IgD-negative memory B cell (primary cell): ENCODE measurements at regions not wholly inside any gene's neighbourhood (a gene's known extent, or its start where the extent isn't known, plus 50 kb on each side); places are given as distances from the start of the nearest gene placed in this dataset.

Experiments used
- H3K27ac Mint-ChIP-seq, 3 donors: one replicate each; pipeline ENCODE4 v1.8.0; 2020 to 2022; ENCODE audit warnings: mild to moderate bottlenecking in 3 of 3, mixed read lengths in 3 of 3, moderate library complexity in 1 of 3
- H3K27me3 Mint-ChIP-seq: one replicate; pipeline ENCODE4 v1.8.0; 2021; ENCODE audit warnings: mixed read lengths
- H3K36me3 Mint-ChIP-seq: one replicate; pipeline ENCODE4 v1.8.0; 2020; ENCODE audit warnings: mild to moderate bottlenecking, mixed read lengths
- H3K4me1 Mint-ChIP-seq, 3 donors: one replicate each; pipeline ENCODE4 v1.8.0; 2020 to 2022; ENCODE audit warnings: mixed read lengths in 3 of 3, mild to moderate bottlenecking in 1 of 3
- H3K4me3 Mint-ChIP-seq, 4 donors: one replicate each; pipeline ENCODE4 v1.8.0; 2020 to 2022; ENCODE audit warnings: mild to moderate bottlenecking in 4 of 4, mixed read lengths in 4 of 4, moderate library complexity in 3 of 4
- H3K9me3 Mint-ChIP-seq, 3 donors: one replicate each; pipeline ENCODE4 v1.8.0; 2020 to 2021; ENCODE audit warnings: mixed read lengths in 3 of 3, mild to moderate bottlenecking in 1 of 3

- Mint-ChIP-seq H3K4me1 (no peaks in the 10 kb centered on the region), H3K27ac (no peak overlapping the region), H3K4me3 (no peak overlapping the region), H3K36me3 (no peaks in the 10 kb centered on the region), H3K27me3 (no peaks in the 10 kb centered on the region), H3K9me3 (peaks cover 0 to 1% (median 0%) of the 10 kb centered on the region in 3 donors)
These were observed 178.9 kb downstream of the URI1 start for GRCh38 chr19:30120860-30121484.

- H3K27me3 Mint-ChIP-seq = no peaks in the 10 kb centered on the region
These were observed 180.4 kb downstream of the URI1 start for GRCh38 chr19:30122431-30122830.

GRCh38 chr19:30123119-30123518 is 181.1 kb downstream of the URI1 start:
- Mint-ChIP-seq H3K4me3 (no peak overlapping the region), H3K4me1 (no peaks in the 10 kb centered on the region), H3K36me3 (no peaks in the 10 kb centered on the region), H3K27me3 (no peaks in the 10 kb centered on the region), H3K27ac (no peak overlapping the region), H3K9me3 (peaks cover 0 to 1% (median 0%) of the 10 kb centered on the region in 3 donors)

More at GRCh38 chr19:30122431-30122830, 180.4 kb downstream of the URI1 start:
- Mint-ChIP-seq H3K27ac (no peak overlapping the region), H3K4me3 (no peak overlapping the region), H3K9me3 (peaks cover 0 to 1% (median 0%) of the 10 kb centered on the region in 3 donors), H3K36me3 (no peaks in the 10 kb centered on the region), H3K4me1 (no peaks in the 10 kb centered on the region)

GRCh38 chr19:30123611-30124010 is 181.6 kb downstream of the URI1 start:
- Mint-ChIP-seq H3K4me1 (no peaks in the 10 kb centered on the region), H3K27me3 (no peaks in the 10 kb centered on the region), H3K36me3 (no peaks in the 10 kb centered on the region), H3K9me3 (peaks cover 0 to 1% (median 0%) of the 10 kb centered on the region in 3 donors), H3K27ac (no peak overlapping the region), H3K4me3 (no peak overlapping the region)

GRCh38 chr19:30128211-30128610 is 186.2 kb downstream of the URI1 start:
- H3K4me1 Mint-ChIP-seq = no peaks in the 10 kb centered on the region
- H3K36me3 Mint-ChIP-seq = no peaks in the 10 kb centered on the region
- H3K4me3 Mint-ChIP-seq = no peak overlapping the region

GRCh38 chr19:30130356-30131122 is 188.5 kb downstream of the URI1 start:
- H3K27ac Mint-ChIP-seq = no peak overlapping the region
- peaks cover 2 to 5% (median 3%) of the 10 kb centered on the region in 3 donors for H3K9me3 Mint-ChIP-seq

More at GRCh38 chr19:30128211-30128610, 186.2 kb downstream of the URI1 start:
- peaks cover 3 to 5% (median 3%) of the 10 kb centered on the region in 3 donors for H3K9me3 Mint-ChIP-seq
- no peaks in the 10 kb centered on the region for H3K27me3 Mint-ChIP-seq
- no peak overlapping the region for H3K27ac Mint-ChIP-seq

GRCh38 chr19:30131246-30131645 is 189.2 kb downstream of the URI1 start:
- H3K4me3 Mint-ChIP-seq = no peak overlapping the region
- H3K4me1 Mint-ChIP-seq = no peaks in the 10 kb centered on the region
- peaks cover 2 to 5% (median 3%) of the 10 kb centered on the region in 3 donors for H3K9me3 Mint-ChIP-seq
- H3K27ac Mint-ChIP-seq = no peak overlapping the region
- no peaks in the 10 kb centered on the region for H3K36me3 Mint-ChIP-seq
- H3K27me3 Mint-ChIP-seq = peaks cover 1% of the 10 kb centered on the region

More at GRCh38 chr19:30130356-30131122, 188.5 kb downstream of the URI1 start:
- H3K36me3 Mint-ChIP-seq = no peaks in the 10 kb centered on the region
- peaks cover 1% of the 10 kb centered on the region for H3K27me3 Mint-ChIP-seq
- no peak overlapping the region for H3K4me3 Mint-ChIP-seq
- no peaks in the 10 kb centered on the region for H3K4me1 Mint-ChIP-seq

- Mint-ChIP-seq H3K36me3 (no peaks in the 10 kb centered on the region), H3K4me3 (no peak overlapping the region), H3K27ac (no peak overlapping the region), H3K4me1 (no peaks in the 10 kb centered on the region), H3K9me3 (peaks cover 2 to 5% (median 3%) of the 10 kb centered on the region in 3 donors), H3K27me3 (peaks cover 1% of the 10 kb centered on the region)
These were observed 189.8 kb downstream of the URI1 start for GRCh38 chr19:30131722-30132291.

- Mint-ChIP-seq H3K4me1 (no peaks in the 10 kb centered on the region), H3K27me3 (peaks cover 2% of the 10 kb centered on the region), H3K36me3 (no peaks in the 10 kb centered on the region), H3K4me3 (no peak overlapping the region), H3K9me3 (peaks cover 2 to 5% (median 3%) of the 10 kb centered on the region in 3 donors), H3K27ac (no peak overlapping the region)
These were observed 190.5 kb downstream of the URI1 start for GRCh38 chr19:30132343-30133075.

- H3K27ac Mint-ChIP-seq = no peak overlapping the region
- H3K4me1 Mint-ChIP-seq = no peaks in the 10 kb centered on the region
- H3K27me3 Mint-ChIP-seq = peaks cover 4% of the 10 kb centered on the region
- H3K4me3 Mint-ChIP-seq = no peak overlapping the region
- H3K36me3 Mint-ChIP-seq = no peaks in the 10 kb centered on the region
- H3K9me3 Mint-ChIP-seq = peaks cover 2 to 5% (median 3%) of the 10 kb centered on the region in 3 donors
These were observed 191.8 kb downstream of the URI1 start for GRCh38 chr19:30133803-30134202.

- H3K9me3 Mint-ChIP-seq = peaks cover 1 to 7% (median 6%) of the 10 kb centered on the region in 3 donors
- no peaks in the 10 kb centered on the region for H3K4me1 Mint-ChIP-seq
- H3K4me3 Mint-ChIP-seq = no peak overlapping the region
- H3K27me3 Mint-ChIP-seq = peaks cover 6% of the 10 kb centered on the region
- peak overlapping the region in 1 of 3 donors; percentile 46 for H3K27ac Mint-ChIP-seq
- H3K36me3 Mint-ChIP-seq = no peaks in the 10 kb centered on the region
These were observed 193.2 kb downstream of the URI1 start for GRCh38 chr19:30135093-30135757.

- Mint-ChIP-seq H3K4me3 (no peak overlapping the region), H3K9me3 (peaks cover 1 to 8% (median 7%) of the 10 kb centered on the region in 3 donors), H3K36me3 (no peaks in the 10 kb centered on the region), H3K4me1 (no peaks in the 10 kb centered on the region), H3K27me3 (peaks cover 6% of the 10 kb centered on the region), H3K27ac (no peak overlapping the region)
These were observed 193.8 kb downstream of the URI1 start for GRCh38 chr19:30135797-30136196.

- Mint-ChIP-seq H3K36me3 (no peaks in the 10 kb centered on the region), H3K4me3 (no peak overlapping the region), H3K27me3 (peaks cover 6% of the 10 kb centered on the region), H3K27ac (no peak overlapping the region), H3K9me3 (peaks cover 1 to 8% (median 7%) of the 10 kb centered on the region in 3 donors), H3K4me1 (no peaks in the 10 kb centered on the region)
These were observed 194.7 kb downstream of the URI1 start for GRCh38 chr19:30136611-30137195.

- Mint-ChIP-seq H3K27me3 (peaks cover 6% of the 10 kb centered on the region), H3K9me3 (peaks cover 1 to 8% (median 7%) of the 10 kb centered on the region in 3 donors), H3K27ac (no peak overlapping the region), H3K36me3 (no peaks in the 10 kb centered on the region), H3K4me1 (no peaks in the 10 kb centered on the region), H3K4me3 (no peak overlapping the region)
These were observed 195.7 kb downstream of the URI1 start for GRCh38 chr19:30137747-30138146.
